ENCODE measurements at regions not wholly inside any gene's neighbourhood (a gene's known extent, or its start where the extent isn't known, plus 50 kb on each side); places are given as distances from the start of the nearest gene placed in this dataset.

DNA sequence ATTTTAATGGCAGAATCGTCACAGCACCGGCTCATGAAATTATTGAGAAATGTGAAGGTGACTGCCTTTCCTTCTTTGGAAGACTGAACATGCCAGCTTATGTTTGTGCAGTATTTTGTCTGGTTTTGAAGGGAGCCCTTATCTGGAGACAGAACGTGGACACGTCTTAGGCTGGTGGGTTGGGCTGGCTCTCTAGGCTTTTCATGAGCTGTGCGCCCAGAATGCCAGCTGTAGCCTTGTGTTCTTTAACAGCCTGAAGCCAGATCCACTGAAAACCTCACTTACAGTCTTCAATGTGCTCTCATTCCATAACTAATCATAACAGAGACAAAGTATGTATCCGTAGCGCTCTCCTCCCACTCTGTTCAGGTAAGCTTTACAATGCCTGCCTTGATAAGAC, 184.4 kb upstream of the HTR2A start (continued):
- TF ChIP-seq SIX1 (CRISPR knock-in tag; IDR thresholded peaks at IDR 0.05; ENCODE audit: borderline replicate concordance) (no peak), ZNF724P (CRISPR knock-in tag; IDR thresholded peaks at IDR 0.05; ENCODE audit: borderline replicate concordance) (no peak), ZNF333 (CRISPR knock-in tag; IDR thresholded peaks at IDR 0.05; ENCODE audit: borderline replicate concordance) (no peak), JDP2 (CRISPR knock-in tag; IDR thresholded peaks at IDR 0.05; ENCODE audit: borderline replicate concordance) (no peak), ZNF30 (CRISPR knock-in tag; IDR thresholded peaks at IDR 0.05) (no peak), BRCA1 (CRISPR knock-in tag; IDR thresholded peaks at IDR 0.05) (no peak)

DNA sequence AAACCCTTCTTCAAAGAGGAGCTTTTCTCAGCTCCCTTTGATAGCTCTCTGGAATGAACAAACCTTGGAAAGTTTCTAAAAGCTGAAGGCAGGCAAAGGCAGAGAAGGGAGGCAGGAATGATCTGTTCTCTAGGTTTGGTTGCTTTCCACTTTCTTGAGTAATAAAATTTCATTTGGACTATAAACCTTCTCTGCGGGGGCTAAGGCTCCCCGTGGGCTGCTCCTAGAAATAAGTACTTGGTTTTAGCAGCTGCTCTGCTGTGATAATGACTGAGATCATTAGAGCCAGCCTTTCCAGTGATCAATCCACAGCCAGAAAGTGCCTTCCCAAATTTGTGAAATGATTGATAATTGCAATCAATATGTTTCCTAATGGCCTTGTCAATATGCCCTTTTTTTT, 183.8 kb upstream of the HTR2A start:
- Histone ChIP-seq H3K36me3 (replicated peaks in 1 of 2; ENCODE audit: control insufficient read depth in 1 of 2, insufficient read depth in 2 of 2, low read length in 2 of 2) (no peaks in the 10 kb centered on the region), H3K4me2 (ENCODE audit: low read depth, low read length) (no peak overlapping the region), H3K27ac (ENCODE audit: extremely low read length, insufficient read depth, low read length) (no peak overlapping the region), H3K27me3 (ENCODE audit: control insufficient read depth in 1 of 2, insufficient read depth in 2 of 2, low read length in 2 of 2) (no peaks in the 10 kb centered on the region), H3K4me3 (replicated peaks in 1 of 3; ENCODE audit: insufficient read depth in 1 of 3, low read depth in 2 of 3, low read length in 3 of 3) (no peak overlapping the region), H3K4me1 (ENCODE audit: insufficient read depth, low read length) (no peaks in the 10 kb centered on the region), H3K79me2 (ENCODE audit: insufficient read depth, low read length) (no peaks in the 10 kb centered on the region), H4K20me1 (ENCODE audit: insufficient read depth, low read length) (no peaks in the 10 kb centered on the region), H2AFZ (ENCODE audit: low read length) (no peak overlapping the region), H3K9me3 (ENCODE audit: low read length) (peaks cover 11% of the 10 kb centered on the region; the same call in 1 of the 2 replicates), H3K9ac (ENCODE audit: insufficient read depth, low read depth, low read length) (no peak overlapping the region)
- no peak for FAIRE-seq
- ChIA-PET CTCF (ENCODE audit: low intra/inter-chr PET ratio, low total read pairs) (no interaction called here), POLR2A (no interaction called here)
- no peak for ATAC-seq
- no TSS peak for BruUV-seq (replicated peaks)
- TF ChIP-seq HMG20B (CRISPR knock-in tag; conservative IDR thresholded peaks at IDR 0.05) = no peak
- TF ChIP-seq SIX1 (CRISPR knock-in tag; IDR thresholded peaks at IDR 0.05; ENCODE audit: borderline replicate concordance) = no peak
- no peak for TF ChIP-seq ZNF329 (CRISPR knock-in tag; IDR thresholded peaks at IDR 0.05; ENCODE audit: low read depth)
- no peak for TF ChIP-seq NR2F1 (CRISPR knock-in tag; IDR thresholded peaks at IDR 0.05)
- no peak for TF ChIP-seq DMAP1 (CRISPR knock-in tag; IDR thresholded peaks at IDR 0.05)
- TF ChIP-seq ZSCAN21 (CRISPR knock-in tag; IDR thresholded peaks at IDR 0.05; ENCODE audit: borderline replicate concordance) = no peak
- TF ChIP-seq, protein P1, sequence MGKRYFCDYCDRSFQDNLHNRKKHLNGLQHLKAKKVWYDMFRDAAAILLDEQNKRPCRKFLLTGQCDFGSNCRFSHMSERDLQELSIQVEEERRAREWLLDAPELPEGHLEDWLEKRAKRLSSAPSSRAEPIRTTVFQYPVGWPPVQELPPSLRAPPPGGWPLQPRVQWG (CRISPR knock-in tag; IDR thresholded peaks at IDR 0.05; ENCODE audit: borderline replicate concordance, low read depth) = no peak
- no peak for TF ChIP-seq CHD4 (IDR thresholded peaks at IDR 0.05; ENCODE audit: borderline replicate concordance, low read length)
- TF ChIP-seq, protein P2, sequence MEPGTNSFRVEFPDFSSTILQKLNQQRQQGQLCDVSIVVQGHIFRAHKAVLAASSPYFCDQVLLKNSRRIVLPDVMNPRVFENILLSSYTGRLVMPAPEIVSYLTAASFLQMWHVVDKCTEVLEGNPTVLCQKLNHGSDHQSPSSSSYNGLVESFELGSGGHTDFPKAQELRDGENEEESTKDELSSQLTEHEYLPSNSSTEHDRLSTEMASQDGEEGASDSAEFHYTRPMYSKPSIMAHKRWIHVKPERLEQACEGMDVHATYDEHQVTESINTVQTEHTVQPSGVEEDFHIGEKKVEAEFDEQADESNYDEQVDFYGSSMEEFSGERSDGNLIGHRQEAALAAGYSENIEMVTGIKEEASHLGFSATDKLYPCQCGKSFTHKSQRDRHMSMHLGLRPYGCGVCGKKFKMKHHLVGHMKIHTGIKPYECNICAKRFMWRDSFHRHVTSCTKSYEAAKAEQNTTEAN (CRISPR knock-in tag; conservative IDR thresholded peaks at IDR 0.05) = no peak
- no peak for TF ChIP-seq ZNF20 (CRISPR knock-in tag; IDR thresholded peaks at IDR 0.05)
- no peak for TF ChIP-seq NCOA5 (CRISPR knock-in tag; IDR thresholded peaks at IDR 0.05)
- no peak for TF ChIP-seq KAT2B (IDR thresholded peaks at IDR 0.05; ENCODE audit: borderline replicate concordance, low read depth, low read length)
- no peak for TF ChIP-seq ISX (CRISPR knock-in tag; conservative IDR thresholded peaks at IDR 0.05)
- TF ChIP-seq RFX3 (CRISPR knock-in tag; IDR thresholded peaks at IDR 0.05) = no peak
- TF ChIP-seq ZNF607 (CRISPR knock-in tag; IDR thresholded peaks at IDR 0.05; ENCODE audit: borderline replicate concordance) = no peak
- TF ChIP-seq KAT8 (CRISPR knock-in tag; IDR thresholded peaks at IDR 0.05) = no peak
- TF ChIP-seq, protein P3, sequence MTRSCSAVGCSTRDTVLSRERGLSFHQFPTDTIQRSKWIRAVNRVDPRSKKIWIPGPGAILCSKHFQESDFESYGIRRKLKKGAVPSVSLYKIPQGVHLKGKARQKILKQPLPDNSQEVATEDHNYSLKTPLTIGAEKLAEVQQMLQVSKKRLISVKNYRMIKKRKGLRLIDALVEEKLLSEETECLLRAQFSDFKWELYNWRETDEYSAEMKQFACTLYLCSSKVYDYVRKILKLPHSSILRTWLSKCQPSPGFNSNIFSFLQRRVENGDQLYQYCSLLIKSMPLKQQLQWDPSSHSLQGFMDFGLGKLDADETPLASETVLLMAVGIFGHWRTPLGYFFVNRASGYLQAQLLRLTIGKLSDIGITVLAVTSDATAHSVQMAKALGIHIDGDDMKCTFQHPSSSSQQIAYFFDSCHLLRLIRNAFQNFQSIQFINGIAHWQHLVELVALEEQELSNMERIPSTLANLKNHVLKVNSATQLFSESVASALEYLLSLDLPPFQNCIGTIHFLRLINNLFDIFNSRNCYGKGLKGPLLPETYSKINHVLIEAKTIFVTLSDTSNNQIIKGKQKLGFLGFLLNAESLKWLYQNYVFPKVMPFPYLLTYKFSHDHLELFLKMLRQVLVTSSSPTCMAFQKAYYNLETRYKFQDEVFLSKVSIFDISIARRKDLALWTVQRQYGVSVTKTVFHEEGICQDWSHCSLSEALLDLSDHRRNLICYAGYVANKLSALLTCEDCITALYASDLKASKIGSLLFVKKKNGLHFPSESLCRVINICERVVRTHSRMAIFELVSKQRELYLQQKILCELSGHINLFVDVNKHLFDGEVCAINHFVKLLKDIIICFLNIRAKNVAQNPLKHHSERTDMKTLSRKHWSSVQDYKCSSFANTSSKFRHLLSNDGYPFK (CRISPR knock-in tag; IDR thresholded peaks at IDR 0.05; ENCODE audit: borderline replicate concordance) = no peak
- TF ChIP-seq ZKSCAN8 (CRISPR knock-in tag; IDR thresholded peaks at IDR 0.05; ENCODE audit: borderline replicate concordance) = no peak
- in situ Hi-C loops (cut with HindIII; ENCODE audit: extremely low pct_ligation_motif_present, low pct_unique_long_range_greater_than_20kb) (no loop called here), intact Hi-C loops (cut with micrococcal nuclease; ENCODE audit: unreplicated experiment) (no loop called here)
- 4% methylated on average over 2 of the region's 2 CpGs for WGBS (ENCODE audit: low lambda C conversion rate)
- DNase-seq (ENCODE audit: low spot score) = no peak

Measured in HepG2 (cell line).